Stomach (tissue), 8 donors: ENCODE measurements at regions not wholly inside any gene's neighbourhood (a gene's known extent, or its start where the extent isn't known, plus 50 kb on each side); places are given as distances from the start of the nearest gene placed in this dataset.
"Not testable (repeated sequence)": the region's sequence is repeated elsewhere in the genome, so short reads cannot be mapped to it uniquely, and the experiment has no call there.

ENCODE experiments used
- DNase-seq, 2 donors: peaks; one replicate each; pipeline versions ENCODE4 v3.0.0 to v3.0.0-alpha.2; 2013 to 2019
- H3K27ac ChIP-seq, 5 donors: fragments of 200-600 bp in 4 of 5; sonication (generic) in 4 of 5; one replicate each; pipeline ENCODE4 v1.5.1; 2013 to 2019; ENCODE audit warnings: mild to moderate bottlenecking in 1 of 5, moderate library complexity in 1 of 5
- H3K27me3 ChIP-seq, 3 donors: fragments of 200-600 bp; sonication (generic); one replicate each; pipeline ENCODE4 v1.5.1; 2017 to 2019; ENCODE audit warnings: mixed run types in 1 of 3
- H3K36me3 ChIP-seq, 4 donors: fragments of 200-600 bp; sonication (generic); 1 replicate in 3 of 4; 2 replicates in 1 of 4; pipeline ENCODE4 v1.5.1; 2016 to 2019
- H3K4me1 ChIP-seq, 4 donors: fragments of 200-600 bp; sonication (generic); one replicate each; pipeline ENCODE4 v1.5.1; 2016 to 2019
- H3K4me3 ChIP-seq, 4 donors: fragments of 200-600 bp; sonication (generic) in 3 of 4; one replicate each; pipeline ENCODE4 v1.5.1; 2016 to 2019; ENCODE audit warnings: mild to moderate bottlenecking in 1 of 4
- H3K9me3 ChIP-seq, 4 donors: fragments of 200-600 bp; sonication (generic); one replicate each; pipeline ENCODE4 v1.5.1; 2016 to 2019
- EP300 ChIP-seq: sonication (generic); formaldehyde crosslinking; IDR thresholded peaks from one replicate; pipeline ENCODE4 v1.6.1; 2017; ENCODE audit warnings: antibody characterized with exemption
- POLR2A ChIP-seq, 4 donors: fragments of 450-650 bp; IDR thresholded peaks; one replicate each; pipeline ENCODE4 v1.6.1; 2016; ENCODE audit warnings: antibody characterized with exemption in 4 of 4, control low read depth in 2 of 4, mild to moderate bottlenecking in 1 of 4, moderate library complexity in 1 of 4
- POLR2AphosphoS5 ChIP-seq, 3 donors: sonication (generic); formaldehyde crosslinking; IDR thresholded peaks; one replicate each; pipeline ENCODE4 v1.6.1; 2016; ENCODE audit warnings: antibody characterized with exemption in 3 of 3
- WGBS, 5 donors: extraction: QIAGEN DNeasy Blood & Tissue Kit in 3 of 5; methylation state at CpG; one replicate each; pipeline versions ENCODE4 v1.1.5 to v1.1.7; 2013 to 2018; 5-methylcytosine and 5-hydroxymethylcytosine counted together
- intact Hi-C: fragments of 100-400 bp; cut with DNase I; formaldehyde crosslinking; loops from one replicate; pipeline ENCODE4 v1.15.1; 2023; ENCODE audit warnings: low total_unique reads
- TF ChIP-seq, protein P1 (sequence below), 7 experiments: fragments of 450-650 bp in 4 of 7; fragments of 200-600 bp in 3 of 7; sonication (generic) in 3 of 7; IDR thresholded peaks; one replicate each; pipeline ENCODE4 v1.5.1; 2016 to 2019; ENCODE audit warnings: antibody characterized with exemption in 7 of 7, control low read depth in 2 of 7, mild to moderate bottlenecking in 1 of 7
- donor health status: healthy with polysubstance abuse.
- donor health status: Bipolar disorder and iron deficiency.
- donor health status: healthy.

DNA sequence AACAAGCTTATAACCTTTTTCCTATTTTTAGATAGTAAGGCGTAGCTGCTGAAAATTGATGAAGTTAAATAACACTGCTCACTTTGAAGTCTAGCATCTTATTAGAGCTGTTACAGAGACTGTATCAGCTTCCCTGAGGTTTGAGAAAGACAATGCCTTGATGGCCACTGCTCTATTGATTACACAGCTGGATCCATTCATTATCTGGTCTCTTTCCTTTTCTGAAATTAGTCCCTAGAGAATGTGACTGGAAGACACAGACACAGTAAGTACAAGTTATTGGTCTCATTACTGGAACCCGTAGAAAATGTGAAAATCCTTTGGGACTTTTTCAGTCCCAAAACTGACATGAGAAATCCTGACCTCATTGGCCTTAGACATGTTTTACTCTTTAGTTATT, 188.3 kb downstream of the NAF1 start:
- Histone ChIP-seq H3K4me3 (no peak overlapping the region), H3K27me3 (no peaks in the 10 kb centered on the region), H3K9me3 (no peaks in the 10 kb centered on the region), H3K27ac (no peak overlapping the region), H3K36me3 (no peaks in the 10 kb centered on the region), H3K4me1 (no peaks in the 10 kb centered on the region)
- no peak for DNase-seq
- TF ChIP-seq POLR2AphosphoS5 (IDR thresholded peaks at IDR 0.05) (no peak), EP300 (no peak), POLR2A (IDR thresholded peaks at IDR 0.05) (no peak)
- WGBS, 5 donors = 78 to 85% (median 82%) methylated on average over 2 of the region's 2 CpGs
- intact Hi-C loops = no loop called here

GRCh38 chr4:162977788-162978187, 188.9 kb downstream of the NAF1 start:
- WGBS, 5 donors = 51 to 65% (median 59%) methylated on average over 2 of the region's 2 CpGs
- Histone ChIP-seq H3K36me3 (no peaks in the 10 kb centered on the region), H3K27me3 (no peaks in the 10 kb centered on the region), H3K4me3 (no peak overlapping the region), H3K9me3 (no peaks in the 10 kb centered on the region), H3K4me1 (no peaks in the 10 kb centered on the region), H3K27ac (no peak overlapping the region)
- DNase-seq = no peak
- intact Hi-C loops = no loop called here
- TF ChIP-seq, protein P1, sequence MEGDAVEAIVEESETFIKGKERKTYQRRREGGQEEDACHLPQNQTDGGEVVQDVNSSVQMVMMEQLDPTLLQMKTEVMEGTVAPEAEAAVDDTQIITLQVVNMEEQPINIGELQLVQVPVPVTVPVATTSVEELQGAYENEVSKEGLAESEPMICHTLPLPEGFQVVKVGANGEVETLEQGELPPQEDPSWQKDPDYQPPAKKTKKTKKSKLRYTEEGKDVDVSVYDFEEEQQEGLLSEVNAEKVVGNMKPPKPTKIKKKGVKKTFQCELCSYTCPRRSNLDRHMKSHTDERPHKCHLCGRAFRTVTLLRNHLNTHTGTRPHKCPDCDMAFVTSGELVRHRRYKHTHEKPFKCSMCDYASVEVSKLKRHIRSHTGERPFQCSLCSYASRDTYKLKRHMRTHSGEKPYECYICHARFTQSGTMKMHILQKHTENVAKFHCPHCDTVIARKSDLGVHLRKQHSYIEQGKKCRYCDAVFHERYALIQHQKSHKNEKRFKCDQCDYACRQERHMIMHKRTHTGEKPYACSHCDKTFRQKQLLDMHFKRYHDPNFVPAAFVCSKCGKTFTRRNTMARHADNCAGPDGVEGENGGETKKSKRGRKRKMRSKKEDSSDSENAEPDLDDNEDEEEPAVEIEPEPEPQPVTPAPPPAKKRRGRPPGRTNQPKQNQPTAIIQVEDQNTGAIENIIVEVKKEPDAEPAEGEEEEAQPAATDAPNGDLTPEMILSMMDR (IDR thresholded peaks at IDR 0.05) = no peak
- TF ChIP-seq EP300 (no peak), POLR2AphosphoS5 (IDR thresholded peaks at IDR 0.05) (no peak), POLR2A (IDR thresholded peaks at IDR 0.05) (no peak)

GRCh38 chr4:162972661-162973330, 193.9 kb downstream of the NAF1 start:
- 77 to 83% (median 80%) methylated on average over 4 of the region's 4 CpGs for WGBS, 5 donors
- Histone ChIP-seq H3K9me3 (no peaks in the 10 kb centered on the region), H3K4me1 (no peaks in the 10 kb centered on the region), H3K36me3 (no peaks in the 10 kb centered on the region), H3K27me3 (peaks cover 0 to 7% (median 0%) of the 10 kb centered on the region in 3 donors), H3K4me3 (no peak overlapping the region), H3K27ac (no peak overlapping the region)
- intact Hi-C loops = no loop called here
- TF ChIP-seq POLR2A (IDR thresholded peaks at IDR 0.05) = no peak
- TF ChIP-seq, protein P1 (IDR thresholded peaks at IDR 0.05) = no peak
- no peak for TF ChIP-seq EP300
- no peak for TF ChIP-seq POLR2AphosphoS5 (IDR thresholded peaks at IDR 0.05)
- DNase-seq = no peak

DNA sequence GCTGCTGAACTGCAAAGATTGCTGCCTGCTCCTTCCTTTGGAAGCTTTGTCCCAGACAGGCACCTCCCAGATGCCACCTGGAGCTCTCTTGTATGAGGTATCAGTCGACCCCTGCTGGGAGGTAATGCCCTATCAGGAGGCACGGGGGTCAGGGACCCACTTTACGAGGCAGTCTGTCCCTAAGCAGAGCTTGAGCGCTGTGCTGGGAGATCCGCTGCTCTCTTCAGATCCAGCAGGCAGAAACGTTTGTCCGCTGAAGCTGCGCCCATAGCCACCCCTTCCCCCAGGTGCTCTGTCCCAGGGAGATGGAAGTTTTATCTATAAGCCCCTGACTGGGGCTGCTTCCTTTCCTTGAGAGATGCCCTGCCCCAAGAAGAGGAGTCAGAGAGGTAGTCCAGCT, 197.5 kb downstream of the NAF1 start:
- Histone ChIP-seq H3K9me3 (no peaks in the 10 kb centered on the region), H3K4me3 (no peak overlapping the region), H3K4me1 (no peaks in the 10 kb centered on the region), H3K36me3 (no peaks in the 10 kb centered on the region), H3K27me3 (peaks cover 0 to 7% (median 0%) of the 10 kb centered on the region in 3 donors), H3K27ac (no peak overlapping the region)
- intact Hi-C loops = no loop called here
- TF ChIP-seq EP300 = no peak
- no peak for TF ChIP-seq POLR2AphosphoS5 (IDR thresholded peaks at IDR 0.05)
- WGBS, 5 donors = 80 to 89% (median 83%) methylated on average over 4 to 8 of the region's 8 CpGs
- DNase-seq = no peak

- DNase-seq, H3K4me3 ChIP-seq, H3K9me3 ChIP-seq, H3K36me3 ChIP-seq, intact Hi-C loops, H3K4me1 ChIP-seq, H3K27ac ChIP-seq, H3K27me3 ChIP-seq: not testable (repeated sequence)
- 39 to 93% (median 75%) methylated on average over 3 to 4 of the region's 4 CpGs for WGBS, 5 donors
Measured at GRCh38 chr4:162965978-162966377, 200.7 kb downstream of the NAF1 start.

DNA sequence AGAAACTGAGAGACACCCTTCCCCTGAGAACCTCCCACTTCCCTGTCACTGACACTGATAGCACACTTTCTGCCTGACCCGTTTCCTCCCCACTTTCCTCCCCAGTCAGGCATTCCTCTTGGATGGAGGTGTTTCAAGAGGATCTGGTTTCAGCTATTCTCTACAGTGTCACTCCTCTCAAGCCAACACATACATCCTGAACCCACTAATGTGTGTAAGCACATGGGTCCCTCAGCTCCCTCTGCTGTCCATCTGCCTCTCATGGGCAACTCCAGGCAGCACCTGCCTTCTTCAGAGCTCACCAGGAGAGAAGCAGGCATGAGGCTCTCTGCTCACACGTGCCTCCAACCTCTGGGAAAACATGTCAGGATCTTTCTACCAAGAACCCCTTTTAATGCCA, 207.6 kb downstream of the NAF1 start:
- TF ChIP-seq, protein P1 (IDR thresholded peaks at IDR 0.05) = peak in 3 of 7 experiments; percentile 11 to 39 (median 19)
- TF ChIP-seq POLR2A (IDR thresholded peaks at IDR 0.05) = no peak

More for the DNA sequence above, 207.6 kb downstream of the NAF1 start:
- Histone ChIP-seq H3K27ac (no peak overlapping the region), H3K36me3 (no peaks in the 10 kb centered on the region), H3K4me1 (no peaks in the 10 kb centered on the region), H3K9me3 (no peaks in the 10 kb centered on the region), H3K27me3 (no peaks in the 10 kb centered on the region), H3K4me3 (no peak overlapping the region)
- DNase-seq = peak; percentile 34 to 37
- WGBS, 5 donors = 21 to 43% (median 32%) methylated on average over 2 of the region's 2 CpGs
- intact Hi-C loops = no loop called here
